HCT116 (cell line): ENCODE measurements at regions not wholly inside any gene's neighbourhood (a gene's known extent, or its start where the extent isn't known, plus 50 kb on each side); places are given as distances from the start of the nearest gene placed in this dataset.

Experiments used
- EZH2 ChIP-seq: fragments of 200-600 bp; sonication (generic); IDR thresholded peaks from 2 replicates; pipeline ENCODE4 v1.6.1; 2017; ENCODE audit warnings: antibody characterized with exemption, mixed run types
- EZH2phosphoT487 ChIP-seq: fragments of 200-600 bp; IDR thresholded peaks from 2 replicates; pipeline ENCODE4 v1.6.1; 2018; ENCODE audit warnings: antibody characterized with exemption, borderline replicate concordance
- POLR2A ChIP-seq: IDR thresholded peaks from 2 replicates; pipeline ENCODE4 v1.7.0; 2011; ENCODE audit warnings: borderline replicate concordance; ENCODE audit not compliant: insufficient read depth, insufficient read length; ENCODE audit errors: extremely low read depth
- POLR2AphosphoS5 ChIP-seq: IDR thresholded peaks from 2 replicates; pipeline ENCODE4 v1.6.1; 2011; ENCODE audit warnings: mild to moderate bottlenecking, low read depth, low read length, moderate library complexity
- RAD21 ChIP-seq: IDR thresholded peaks from 2 replicates; pipeline ENCODE4 v1.6.1; 2012; ENCODE audit warnings: low read depth, mild to moderate bottlenecking
- SP1 ChIP-seq: IDR thresholded peaks from 2 replicates; pipeline ENCODE4 v1.6.1; 2012; ENCODE audit warnings: low read depth
- TCF7L2 ChIP-seq: IDR thresholded peaks from 2 replicates; pipeline ENCODE4 v1.7.0; 2011; ENCODE audit warnings: borderline replicate concordance, inconsistent platforms; ENCODE audit not compliant: insufficient read depth, insufficient read length; ENCODE audit errors: extremely low read depth
- ZNF274 ChIP-seq: fragments of 200-500 bp; sonication (Bioruptor generic); IDR thresholded peaks from 2 replicates; pipeline ENCODE4 v1.6.1; 2014; ENCODE audit warnings: mild to moderate bottlenecking, low read depth, low read length, inconsistent platforms
- TF ChIP-seq, protein P1 (sequence below), 3 experiments: fragments of 200-600 bp in 1 of 3; sonication (generic) in 1 of 3; IDR thresholded peaks in 2 of 3; conservative IDR thresholded peaks in 1 of 3; 2 replicates each; pipeline ENCODE4 v1.5.1; 2012 to 2017; ENCODE audit warnings: low read depth in 2 of 3, low read length in 2 of 3, antibody characterized with exemption in 1 of 3, borderline replicate concordance in 1 of 3, control low read depth in 1 of 3, mild to moderate bottlenecking in 1 of 3, mixed read lengths in 1 of 3, mixed run types in 1 of 3, moderate library complexity in 1 of 3; ENCODE audit not compliant: insufficient read depth in 1 of 3
- TF ChIP-seq, protein P2 (sequence below): IDR thresholded peaks from 2 replicates; pipeline ENCODE4 v1.6.1; 2011; ENCODE audit warnings: mild to moderate bottlenecking, low read length, moderate library complexity; ENCODE audit not compliant: insufficient replicate concordance; ENCODE audit errors: extremely low read depth
- TF ChIP-seq, protein P3 (sequence below): IDR thresholded peaks from 2 replicates; pipeline ENCODE4 v1.6.1; 2012

DNA sequence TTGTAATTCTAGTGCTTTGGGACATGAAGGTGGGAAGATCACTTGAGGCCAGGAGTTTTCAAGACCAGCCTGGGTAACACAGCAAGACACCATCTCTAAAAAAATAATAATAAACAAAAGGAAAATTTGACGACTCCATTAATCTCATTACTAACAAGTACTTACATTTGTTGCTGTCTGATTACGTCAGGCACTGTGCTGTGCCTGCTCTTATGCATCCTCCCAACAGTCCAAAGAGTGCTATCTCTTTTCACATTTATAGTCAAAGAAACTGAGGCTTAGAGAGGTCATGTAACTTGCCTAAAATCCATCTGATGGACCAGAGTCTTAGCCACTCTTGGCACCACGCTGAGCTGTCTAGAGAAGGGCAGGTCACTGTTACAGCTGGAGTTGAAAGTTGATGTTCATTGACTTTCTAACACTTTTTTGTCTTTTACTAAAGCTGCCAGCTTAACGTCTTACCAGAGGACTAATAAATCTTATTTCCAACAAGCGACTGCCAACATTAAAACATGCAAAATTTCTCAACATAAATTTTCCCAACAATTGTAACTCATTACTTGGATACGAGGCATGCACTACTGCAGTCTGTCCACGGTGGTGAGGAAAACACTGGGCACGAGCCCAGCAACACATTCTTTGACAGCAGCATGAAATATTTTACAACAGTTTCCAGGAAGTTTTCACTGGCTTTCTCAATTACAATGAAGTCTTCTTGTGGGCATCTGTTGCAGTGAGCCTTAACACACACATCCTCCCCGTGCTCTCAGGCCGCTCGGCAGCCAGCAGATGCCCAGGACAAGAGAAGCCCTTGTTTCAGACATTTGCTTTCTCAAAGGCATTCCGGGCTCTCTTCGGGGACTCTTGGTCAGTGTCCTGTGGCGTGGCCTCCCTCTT lies 262.9 kb upstream of the PROX1 start:
- no peak for TF ChIP-seq POLR2AphosphoS5
- TF ChIP-seq, protein P1, sequence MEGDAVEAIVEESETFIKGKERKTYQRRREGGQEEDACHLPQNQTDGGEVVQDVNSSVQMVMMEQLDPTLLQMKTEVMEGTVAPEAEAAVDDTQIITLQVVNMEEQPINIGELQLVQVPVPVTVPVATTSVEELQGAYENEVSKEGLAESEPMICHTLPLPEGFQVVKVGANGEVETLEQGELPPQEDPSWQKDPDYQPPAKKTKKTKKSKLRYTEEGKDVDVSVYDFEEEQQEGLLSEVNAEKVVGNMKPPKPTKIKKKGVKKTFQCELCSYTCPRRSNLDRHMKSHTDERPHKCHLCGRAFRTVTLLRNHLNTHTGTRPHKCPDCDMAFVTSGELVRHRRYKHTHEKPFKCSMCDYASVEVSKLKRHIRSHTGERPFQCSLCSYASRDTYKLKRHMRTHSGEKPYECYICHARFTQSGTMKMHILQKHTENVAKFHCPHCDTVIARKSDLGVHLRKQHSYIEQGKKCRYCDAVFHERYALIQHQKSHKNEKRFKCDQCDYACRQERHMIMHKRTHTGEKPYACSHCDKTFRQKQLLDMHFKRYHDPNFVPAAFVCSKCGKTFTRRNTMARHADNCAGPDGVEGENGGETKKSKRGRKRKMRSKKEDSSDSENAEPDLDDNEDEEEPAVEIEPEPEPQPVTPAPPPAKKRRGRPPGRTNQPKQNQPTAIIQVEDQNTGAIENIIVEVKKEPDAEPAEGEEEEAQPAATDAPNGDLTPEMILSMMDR (IDR thresholded peaks at IDR 0.05 in 2 of 3, conservative IDR thresholded peaks at IDR 0.05 in 1 of 3; ENCODE audit: borderline replicate concordance in 1 of 3, insufficient read depth in 1 of 3, low read depth in 2 of 3, low read length in 2 of 3), result no peak
- TF ChIP-seq POLR2A, result no peak
- TF ChIP-seq, protein P2, sequence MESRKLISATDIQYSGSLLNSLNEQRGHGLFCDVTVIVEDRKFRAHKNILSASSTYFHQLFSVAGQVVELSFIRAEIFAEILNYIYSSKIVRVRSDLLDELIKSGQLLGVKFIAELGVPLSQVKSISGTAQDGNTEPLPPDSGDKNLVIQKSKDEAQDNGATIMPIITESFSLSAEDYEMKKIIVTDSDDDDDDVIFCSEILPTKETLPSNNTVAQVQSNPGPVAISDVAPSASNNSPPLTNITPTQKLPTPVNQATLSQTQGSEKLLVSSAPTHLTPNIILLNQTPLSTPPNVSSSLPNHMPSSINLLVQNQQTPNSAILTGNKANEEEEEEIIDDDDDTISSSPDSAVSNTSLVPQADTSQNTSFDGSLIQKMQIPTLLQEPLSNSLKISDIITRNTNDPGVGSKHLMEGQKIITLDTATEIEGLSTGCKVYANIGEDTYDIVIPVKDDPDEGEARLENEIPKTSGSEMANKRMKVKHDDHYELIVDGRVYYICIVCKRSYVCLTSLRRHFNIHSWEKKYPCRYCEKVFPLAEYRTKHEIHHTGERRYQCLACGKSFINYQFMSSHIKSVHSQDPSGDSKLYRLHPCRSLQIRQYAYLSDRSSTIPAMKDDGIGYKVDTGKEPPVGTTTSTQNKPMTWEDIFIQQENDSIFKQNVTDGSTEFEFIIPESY, result no peak
- no peak for TF ChIP-seq TCF7L2
- TF ChIP-seq, protein P3, sequence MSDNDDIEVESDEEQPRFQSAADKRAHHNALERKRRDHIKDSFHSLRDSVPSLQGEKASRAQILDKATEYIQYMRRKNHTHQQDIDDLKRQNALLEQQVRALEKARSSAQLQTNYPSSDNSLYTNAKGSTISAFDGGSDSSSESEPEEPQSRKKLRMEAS, result no peak
- TF ChIP-seq ZNF274, result no peak
- no peak for TF ChIP-seq SP1
- TF ChIP-seq EZH2, result no peak
- TF ChIP-seq RAD21, result no peak
- TF ChIP-seq EZH2phosphoT487, result no peak
